ENCODE measurements at regions not wholly inside any gene's neighbourhood (a gene's known extent, or its start where the extent isn't known, plus 50 kb on each side); places are given as distances from the start of the nearest gene placed in this dataset.

DNA sequence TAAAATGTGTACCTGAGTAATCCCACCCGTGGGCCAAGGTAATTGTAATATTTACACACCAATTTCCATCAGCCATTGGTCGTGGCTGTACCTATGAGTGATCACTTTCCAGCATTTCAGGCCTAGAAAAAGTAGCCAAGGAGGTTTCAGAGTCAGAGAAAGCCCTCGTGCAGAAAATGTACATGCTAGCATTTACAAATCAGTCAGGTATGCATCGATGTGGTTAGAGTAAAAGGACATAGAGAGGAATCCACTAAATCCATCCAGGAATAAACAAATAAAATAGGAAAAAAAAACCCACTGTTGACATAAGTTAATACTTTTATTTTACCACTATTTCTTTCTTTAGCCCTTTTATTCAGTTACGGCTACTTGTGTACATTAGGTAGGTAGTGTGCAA lies 256.8 kb downstream of the TRIML1 start:
- Histone ChIP-seq H3K23ac (ENCODE audit: low read depth, low read length) (no peak overlapping the region), H2BK120ac (ENCODE audit: low read depth, low read length) (0 out of 2 replicates have a peak overlapping the region, but pooled peaks have one; percentile 39), H4K8ac (ENCODE audit: low read depth in 2 of 2, low read length in 2 of 2) (no peak overlapping the region), H2AFZ (replicated peaks; ENCODE audit: low read length, poor library complexity) (no peak overlapping the region), H3K4ac (ENCODE audit: low read depth, low read length) (peak overlapping the region; percentile 25; the same call in 1 of the 2 replicates), H3K9me1 (ENCODE audit: insufficient read depth, low read length) (no peaks in the 10 kb centered on the region), H4K91ac (ENCODE audit: insufficient read depth, low read depth, low read length) (no peak overlapping the region), H3K27me3 (ENCODE audit: control insufficient read depth, insufficient read depth, low read length) (no peaks in the 10 kb centered on the region), H3K14ac (replicated peaks; ENCODE audit: low read depth, low read length) (no peak overlapping the region), H3K18ac (ENCODE audit: low read depth, low read length) (peak overlapping the region; percentile 59; the same call in 1 of the 2 replicates), H3K56ac (ENCODE audit: extremely low read depth, insufficient read depth, low read length) (no peak overlapping the region), H2BK20ac (ENCODE audit: low read depth, low read length) (peak overlapping the region; percentile 76; the same call in 1 of the 2 replicates), H3K36me3 (ENCODE audit: control insufficient read depth, insufficient read depth, low read length) (no peaks in the 10 kb centered on the region), H3K27ac (ENCODE audit: insufficient read depth, low read length) (no peak overlapping the region), H2AK9ac (replicated peaks; ENCODE audit: low read depth, low read length, poor library complexity) (no peak overlapping the region), H2AK5ac (ENCODE audit: low read depth, low read length) (no peak overlapping the region), H4K5ac (ENCODE audit: low read depth, low read length) (no peak overlapping the region), H3K79me1 (ENCODE audit: low read depth in 1 of 2, low read length in 2 of 2) (no peaks in the 10 kb centered on the region), H3K9me3 (ENCODE audit: control insufficient read depth, insufficient read depth, low read length) (no peaks in the 10 kb centered on the region; the same call in 1 of the 2 replicates), H3K9ac (ENCODE audit: low read depth, low read length) (no peak overlapping the region), H2BK15ac (ENCODE audit: low read depth, low read length) (no peak overlapping the region), H3K4me1 (ENCODE audit: control insufficient read depth, insufficient read depth, low read length) (peaks cover 2% of the 10 kb centered on the region), H3K4me2 (ENCODE audit: low read depth, low read length) (no peak overlapping the region), H4K20me1 (ENCODE audit: insufficient read depth, low read length) (no peaks in the 10 kb centered on the region), H2BK5ac (ENCODE audit: low read depth, low read length, poor library complexity, severe bottlenecking) (no peak overlapping the region), H3K4me3 (ENCODE audit: insufficient read depth, low read depth, low read length) (no peak overlapping the region)
- no CpG with 5 or more reads among the region's 5 CpGs for WGBS, 2 experiments (ENCODE audit: extremely low coverage in 2 of 2, insufficient read length in 1 of 2)
- TF ChIP-seq, protein P1, sequence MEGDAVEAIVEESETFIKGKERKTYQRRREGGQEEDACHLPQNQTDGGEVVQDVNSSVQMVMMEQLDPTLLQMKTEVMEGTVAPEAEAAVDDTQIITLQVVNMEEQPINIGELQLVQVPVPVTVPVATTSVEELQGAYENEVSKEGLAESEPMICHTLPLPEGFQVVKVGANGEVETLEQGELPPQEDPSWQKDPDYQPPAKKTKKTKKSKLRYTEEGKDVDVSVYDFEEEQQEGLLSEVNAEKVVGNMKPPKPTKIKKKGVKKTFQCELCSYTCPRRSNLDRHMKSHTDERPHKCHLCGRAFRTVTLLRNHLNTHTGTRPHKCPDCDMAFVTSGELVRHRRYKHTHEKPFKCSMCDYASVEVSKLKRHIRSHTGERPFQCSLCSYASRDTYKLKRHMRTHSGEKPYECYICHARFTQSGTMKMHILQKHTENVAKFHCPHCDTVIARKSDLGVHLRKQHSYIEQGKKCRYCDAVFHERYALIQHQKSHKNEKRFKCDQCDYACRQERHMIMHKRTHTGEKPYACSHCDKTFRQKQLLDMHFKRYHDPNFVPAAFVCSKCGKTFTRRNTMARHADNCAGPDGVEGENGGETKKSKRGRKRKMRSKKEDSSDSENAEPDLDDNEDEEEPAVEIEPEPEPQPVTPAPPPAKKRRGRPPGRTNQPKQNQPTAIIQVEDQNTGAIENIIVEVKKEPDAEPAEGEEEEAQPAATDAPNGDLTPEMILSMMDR (conservative IDR thresholded peaks at IDR 0.05; ENCODE audit: low read depth, low read length) = no peak
- no peak for TF ChIP-seq MXI1 (IDR thresholded peaks at IDR 0.05; ENCODE audit: borderline replicate concordance, low read depth, low read length)
- no peak for TF ChIP-seq RFX5 (IDR thresholded peaks at IDR 0.05; ENCODE audit: low read depth, low read length)
- no TSS peak for BruUV-seq (replicated peaks)
- CTCF ChIA-PET = interaction anchor here (0.6 kb wide), 1 partner anchor 313 kb away, joined by 3 read pairs; no protein-coding TSS in a partner anchor
- in situ Hi-C loops (cut with MboI; ENCODE audit: low sequenced_read_pairs) (no loop called here), intact Hi-C loops (cut with micrococcal nuclease) (no loop called here), dilution Hi-C loops (cut with HindIII; ENCODE audit: low sequenced_read_pairs, unreplicated experiment) (no loop called here)
- POLR2A ChIA-PET (ENCODE audit: unreplicated experiment) = no interaction called here
- DNase-seq (peak; percentile 67), ATAC-seq (ENCODE audit: low read depth) (peak; percentile 65)

All from IMR-90 (cell line).